Adrenal gland (tissue), 9 donors: ENCODE measurements at regions not wholly inside any gene's neighbourhood (a gene's known extent, or its start where the extent isn't known, plus 50 kb on each side); places are given as distances from the start of the nearest gene placed in this dataset.

ENCODE experiments used
- DNase-seq, 7 donors: peaks; one replicate each; pipeline ENCODE4 v3.0.0-alpha.2; 2019 to 2020
- H3K27ac ChIP-seq, 5 donors: fragments of 200-600 bp; sonication (generic) in 4 of 5; 1 replicate in 3 of 5; 2 replicates in 2 of 5; pipeline versions ENCODE4 v1.5.1 to v1.8.0; 2016 to 2020; ENCODE audit warnings: mild to moderate bottlenecking in 1 of 5
- H3K27me3 ChIP-seq: fragments of 200-600 bp; 2 replicates; pipeline ENCODE4 v1.8.0; 2021
- H3K36me3 ChIP-seq, 2 donors: fragments of 200-600 bp; replicated peaks in 1 of 2; 1 replicate in 1 of 2; 2 replicates in 1 of 2; pipeline versions ENCODE4 v1.5.1 to v1.8.0; 2018 to 2022
- H3K4me1 ChIP-seq, 2 donors: fragments of 200-600 bp; replicated peaks in 1 of 2; 1 replicate in 1 of 2; 2 replicates in 1 of 2; pipeline versions ENCODE4 v1.5.1 to v1.8.0; 2018 to 2021
- H3K4me3 ChIP-seq, 4 donors: fragments of 200-600 bp; sonication (generic) in 3 of 4; one replicate each; pipeline ENCODE4 v1.5.1; 2016 to 2018
- H3K9me3 ChIP-seq, 3 donors: fragments of 200-600 bp; sonication (generic) in 1 of 3; replicated peaks in 1 of 3; 1 replicate in 2 of 3; 2 replicates in 1 of 3; pipeline versions ENCODE4 v1.5.1 to v1.8.0; 2016 to 2021
- POLR2A ChIP-seq, 2 donors: fragments of 450-650 bp; IDR thresholded peaks; one replicate each; pipeline ENCODE4 v1.6.1; 2017; ENCODE audit warnings: antibody characterized with exemption in 2 of 2, mild to moderate bottlenecking in 2 of 2, moderate library complexity in 1 of 2
- WGBS, 4 donors: extraction: QIAGEN DNeasy Blood & Tissue Kit in 2 of 4; methylation state at CpG; one replicate each; pipeline versions ENCODE4 v1.1.5 to v1.1.7; 2013 to 2017; 5-methylcytosine and 5-hydroxymethylcytosine counted together
- intact Hi-C, 2 donors: fragments of 100-400 bp; cut with DNase I; formaldehyde crosslinking; loops; one replicate each; pipeline versions ENCODE4 v1.14.1 to v1.15.0; 2022 to 2023
- TF ChIP-seq, protein P1 (sequence below), 6 experiments: fragments of 450-650 bp in 4 of 6; fragments of 200-600 bp in 2 of 6; sonication (generic) in 1 of 6; IDR thresholded peaks; 1 replicate in 5 of 6; 2 replicates in 1 of 6; pipeline versions ENCODE4 v1.5.1 to v1.8.0; 2016 to 2021; ENCODE audit warnings: antibody characterized with exemption in 6 of 6, mild to moderate bottlenecking in 2 of 6, moderate library complexity in 1 of 6
- donor health status: healthy with polysubstance abuse.
- donor health status: Bipolar disorder and iron deficiency.
- donor health status: DM: yes; HTN: yes; CAD: no.
- donor health status: DM: no; HTN: no; CAD: no.
- donor health status: DM: no; HTN: no; CAD: no.

DNA sequence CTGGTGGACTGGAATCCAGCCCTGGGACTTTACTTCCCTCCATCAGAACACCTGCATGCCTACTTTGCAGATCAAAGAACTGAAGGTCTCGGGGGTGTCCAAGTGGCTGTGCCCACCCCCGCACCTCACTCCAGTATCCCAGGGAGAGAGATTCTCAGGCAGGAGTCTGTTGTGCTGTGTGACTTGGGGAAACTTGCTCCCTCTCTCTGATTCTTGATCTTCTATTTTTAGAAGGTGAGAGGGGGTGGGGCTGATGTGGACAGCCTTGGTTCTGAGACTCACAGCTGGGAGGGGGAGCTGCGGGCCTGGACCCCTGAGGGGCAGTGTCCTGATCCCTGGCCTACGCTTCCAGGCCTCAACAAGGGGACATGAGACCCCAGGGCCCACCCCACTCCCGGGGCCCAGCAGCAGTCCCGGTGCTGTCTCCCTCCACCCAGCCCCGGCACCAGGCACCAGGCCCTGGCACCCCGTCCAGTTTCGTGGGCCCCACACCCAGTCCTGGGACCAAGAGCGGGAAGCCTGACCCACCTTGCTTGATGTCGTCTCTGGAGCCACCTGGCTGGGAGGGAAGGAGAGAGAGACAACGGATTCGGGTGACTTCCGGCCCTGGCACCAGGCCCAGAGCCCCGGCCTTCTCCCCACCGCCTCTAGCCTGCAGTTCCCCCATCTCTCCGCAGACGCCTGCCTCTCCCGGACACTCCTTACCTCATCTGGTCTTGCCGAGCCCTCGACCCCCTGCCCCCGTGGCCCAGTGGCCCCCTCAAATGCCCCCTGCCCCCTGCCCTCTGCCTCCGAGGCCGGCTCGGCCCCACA lies 74.0 kb upstream of the SPTLC1 start:
- H3K4me1 ChIP-seq, result no peaks in the 10 kb centered on the region
- WGBS, 4 donors, result 50 to 66% (median 62%) methylated on average over 18 to 25 of the region's 25 CpGs
- intact Hi-C loops, result no loop called here
- H3K27ac ChIP-seq, result no peak overlapping the region
- no peaks in the 10 kb centered on the region for H3K27me3 ChIP-seq
- no peak overlapping the region for H3K4me3 ChIP-seq
- no peak for DNase-seq
- TF ChIP-seq, protein P1, sequence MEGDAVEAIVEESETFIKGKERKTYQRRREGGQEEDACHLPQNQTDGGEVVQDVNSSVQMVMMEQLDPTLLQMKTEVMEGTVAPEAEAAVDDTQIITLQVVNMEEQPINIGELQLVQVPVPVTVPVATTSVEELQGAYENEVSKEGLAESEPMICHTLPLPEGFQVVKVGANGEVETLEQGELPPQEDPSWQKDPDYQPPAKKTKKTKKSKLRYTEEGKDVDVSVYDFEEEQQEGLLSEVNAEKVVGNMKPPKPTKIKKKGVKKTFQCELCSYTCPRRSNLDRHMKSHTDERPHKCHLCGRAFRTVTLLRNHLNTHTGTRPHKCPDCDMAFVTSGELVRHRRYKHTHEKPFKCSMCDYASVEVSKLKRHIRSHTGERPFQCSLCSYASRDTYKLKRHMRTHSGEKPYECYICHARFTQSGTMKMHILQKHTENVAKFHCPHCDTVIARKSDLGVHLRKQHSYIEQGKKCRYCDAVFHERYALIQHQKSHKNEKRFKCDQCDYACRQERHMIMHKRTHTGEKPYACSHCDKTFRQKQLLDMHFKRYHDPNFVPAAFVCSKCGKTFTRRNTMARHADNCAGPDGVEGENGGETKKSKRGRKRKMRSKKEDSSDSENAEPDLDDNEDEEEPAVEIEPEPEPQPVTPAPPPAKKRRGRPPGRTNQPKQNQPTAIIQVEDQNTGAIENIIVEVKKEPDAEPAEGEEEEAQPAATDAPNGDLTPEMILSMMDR (IDR thresholded peaks at IDR 0.05), result no peak
- no peak for TF ChIP-seq POLR2A (IDR thresholded peaks at IDR 0.05)
- H3K9me3 ChIP-seq, result no peaks in the 10 kb centered on the region
- no peaks in the 10 kb centered on the region for H3K36me3 ChIP-seq

DNA sequence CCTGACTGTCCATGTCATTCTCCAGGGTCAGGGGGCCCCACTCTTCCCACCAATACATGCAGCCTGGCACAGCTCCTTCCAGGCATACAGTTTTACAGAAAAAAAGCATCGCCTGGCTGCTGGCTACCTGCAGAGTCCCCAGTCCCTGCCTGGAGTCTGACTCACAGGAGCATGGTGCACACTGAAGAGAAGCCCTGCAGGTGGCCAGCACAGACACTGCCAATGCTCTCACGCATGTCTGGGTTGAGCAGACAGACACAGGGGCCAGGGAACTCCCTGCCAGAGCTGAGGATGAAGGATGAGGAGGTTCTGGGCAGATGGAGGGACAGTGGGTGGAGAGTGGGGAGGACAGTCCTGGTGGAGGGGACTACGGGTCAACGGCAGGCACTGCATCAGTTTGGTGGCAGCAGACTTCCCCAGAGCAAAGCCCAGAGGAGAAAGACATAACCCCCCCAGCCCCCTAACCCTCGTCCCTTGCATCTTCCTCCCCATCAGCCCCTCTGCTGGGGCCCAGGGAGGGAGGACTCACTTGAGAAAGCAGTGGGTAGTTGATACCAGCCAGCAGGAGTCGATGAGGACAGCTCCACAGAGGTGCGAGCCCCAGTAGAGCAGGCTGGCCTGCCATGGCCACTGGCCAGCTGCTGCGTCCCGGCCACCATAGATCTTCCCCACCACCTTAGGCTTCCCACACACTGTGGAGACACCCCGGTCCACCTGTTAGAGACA lies 72.9 kb upstream of the SPTLC1 start:
- TF ChIP-seq, protein P1 (IDR thresholded peaks at IDR 0.05), result no peak
- no peak for TF ChIP-seq POLR2A (IDR thresholded peaks at IDR 0.05)

DNA sequence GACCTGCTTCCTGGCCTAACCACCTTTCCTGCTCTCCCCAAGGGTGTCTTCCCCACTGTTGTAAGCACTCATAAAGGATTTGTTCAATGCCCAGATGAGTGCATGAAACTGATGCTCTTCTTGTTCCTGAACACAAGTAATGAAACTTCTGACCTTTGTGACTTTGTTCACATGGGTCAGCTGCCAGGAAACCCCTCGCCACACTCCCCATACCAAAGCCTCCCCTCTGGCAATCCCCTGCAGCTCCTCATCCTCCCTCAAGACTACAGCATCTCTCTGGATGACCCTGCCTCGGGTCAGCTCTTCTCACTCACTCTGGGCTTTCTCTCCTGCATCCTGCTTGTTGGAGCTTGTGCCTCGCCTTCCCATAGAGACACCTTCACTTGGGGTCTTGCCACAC lies 72.2 kb upstream of the SPTLC1 start:
- Histone ChIP-seq H3K36me3 (no peaks in the 10 kb centered on the region), H3K4me3 (no peak overlapping the region), H3K27me3 (no peaks in the 10 kb centered on the region), H3K9me3 (no peaks in the 10 kb centered on the region), H3K27ac (no peak overlapping the region), H3K4me1 (no peaks in the 10 kb centered on the region)
- DNase-seq, result no peak
- TF ChIP-seq, protein P1 (IDR thresholded peaks at IDR 0.05), result no peak
- no peak for TF ChIP-seq POLR2A (IDR thresholded peaks at IDR 0.05)
- intact Hi-C loops, result no loop called here
- 70 to 87% (median 83%) methylated on average over 3 of the region's 3 CpGs for WGBS, 4 donors

More for the DNA sequence above, 72.9 kb upstream of the SPTLC1 start:
- H3K9me3 ChIP-seq, result no peaks in the 10 kb centered on the region
- no peaks in the 10 kb centered on the region for H3K4me1 ChIP-seq
- no peaks in the 10 kb centered on the region for H3K36me3 ChIP-seq
- no peaks in the 10 kb centered on the region for H3K27me3 ChIP-seq
- H3K27ac ChIP-seq, result no peak overlapping the region
- no peak for DNase-seq
- WGBS, 4 donors, result 77 to 92% (median 85%) methylated on average over 8 to 10 of the region's 10 CpGs
- H3K4me3 ChIP-seq, result no peak overlapping the region
- intact Hi-C loops, result no loop called here

DNA sequence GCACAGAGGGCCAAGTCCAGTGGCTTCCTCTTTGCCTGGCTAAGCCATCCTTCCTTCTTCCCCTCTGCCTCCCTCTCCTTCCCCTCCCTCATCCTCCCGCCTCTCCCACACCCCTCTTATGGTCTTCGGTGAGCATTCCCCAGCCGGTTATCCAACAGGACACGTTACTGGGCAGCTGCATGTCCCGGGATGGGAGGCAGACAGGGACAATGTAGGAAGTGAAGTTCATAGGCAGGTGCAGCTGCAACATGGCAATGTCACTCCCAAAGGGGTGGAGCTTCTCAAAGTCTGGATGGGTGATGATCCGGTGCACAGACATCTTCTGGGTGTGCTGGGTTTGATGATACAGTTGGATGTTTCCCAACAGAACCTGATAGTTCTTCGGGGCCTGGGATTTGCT lies 71.4 kb upstream of the SPTLC1 start:
- no peak overlapping the region for H3K27ac ChIP-seq
- H3K36me3 ChIP-seq, result no peaks in the 10 kb centered on the region
- H3K9me3 ChIP-seq, result no peaks in the 10 kb centered on the region
- no peak for TF ChIP-seq POLR2A (IDR thresholded peaks at IDR 0.05)
- TF ChIP-seq, protein P1 (IDR thresholded peaks at IDR 0.05), result no peak
- WGBS, 4 donors, result 75 to 83% (median 79%) methylated on average over 7 of the region's 7 CpGs
- intact Hi-C loops, result no loop called here
- no peaks in the 10 kb centered on the region for H3K27me3 ChIP-seq
- H3K4me3 ChIP-seq, result no peak overlapping the region
- DNase-seq, result peak in 1 of 7 donors; percentile 15
- H3K4me1 ChIP-seq, result no peaks in the 10 kb centered on the region
